IMR-90 (cell line): ENCODE measurements at regions not wholly inside any gene's neighbourhood (a gene's known extent, or its start where the extent isn't known, plus 50 kb on each side); places are given as distances from the start of the nearest gene placed in this dataset.

Experiments used
- ATAC-seq: fragments of 200-7000 bp; cut with Tn5 transposase; 2 replicates; pipeline ENCODE4 v1.9.1; 2020; ENCODE audit warnings: low read depth, mild to moderate bottlenecking, moderate library complexity
- BruUV-seq: library from RNA; stranded (reverse); fragments of 400-500 nt; replicated peaks from 2 replicates; lab custom pipeline; 2021; lab: Mats Ljungman, UMichigan
- CTCF ChIA-PET: fragments of 300-600 bp; formaldehyde crosslinking; extraction: SDS; loops from one replicate; lab custom pipeline; 2021; ENCODE audit warnings: antibody characterized with exemption; lab: Yijun Ruan, JAX
- POLR2A ChIA-PET: fragments of 300-600 bp; sonication (Branson Sonifier 250); formaldehyde crosslinking; loops from one replicate; lab custom pipeline; 2022; ENCODE audit warnings: antibody characterized with exemption; ENCODE audit not compliant: unreplicated experiment; lab: Charles Lee
- DNase-seq: peaks from one replicate; pipeline ENCODE4 v3.0.0; 2013
- H2AFZ ChIP-seq: replicated peaks from 2 replicates; pipeline ENCODE3; 2013; ENCODE audit warnings: low read length, mild to moderate bottlenecking; ENCODE audit not compliant: poor library complexity
- H2AK5ac ChIP-seq: 2 replicates; pipeline ENCODE4 v1.6.1; 2013; ENCODE audit warnings: low read depth, low read length, inconsistent platforms
- H2AK9ac ChIP-seq: replicated peaks from 2 replicates; pipeline ENCODE3; 2013; ENCODE audit warnings: mild to moderate bottlenecking, low read depth, low read length, moderate library complexity; ENCODE audit not compliant: poor library complexity
- H2BK120ac ChIP-seq: 2 replicates; pipeline ENCODE4 v1.6.1; 2013; ENCODE audit warnings: low read depth, low read length, inconsistent platforms
- H2BK15ac ChIP-seq: 3 replicates; pipeline ENCODE4 v1.6.1; 2013; ENCODE audit warnings: low read depth, low read length, inconsistent platforms
- H2BK20ac ChIP-seq: 2 replicates; pipeline ENCODE4 v1.6.1; 2013; ENCODE audit warnings: low read depth, mild to moderate bottlenecking, inconsistent platforms, low read length, moderate library complexity
- H2BK5ac ChIP-seq: 2 replicates; pipeline ENCODE4 v1.6.1; 2013; ENCODE audit warnings: mild to moderate bottlenecking, low read depth, low read length, inconsistent platforms; ENCODE audit not compliant: poor library complexity, severe bottlenecking
- H3K14ac ChIP-seq: replicated peaks from 2 replicates; pipeline ENCODE4 v1.6.1; 2013; ENCODE audit warnings: low read depth, low read length, inconsistent platforms
- H3K18ac ChIP-seq: 2 replicates; pipeline ENCODE4 v1.6.1; 2013; ENCODE audit warnings: low read depth, low read length, control low read depth
- H3K23ac ChIP-seq: 2 replicates; pipeline ENCODE4 v1.6.1; 2013; ENCODE audit warnings: low read depth, low read length, inconsistent platforms
- H3K27ac ChIP-seq: 2 replicates; pipeline ENCODE4 v1.5.1; 2013; ENCODE audit warnings: mild to moderate bottlenecking, control low read depth, low read length; ENCODE audit not compliant: insufficient read depth
- H3K27me3 ChIP-seq: 2 replicates; pipeline ENCODE4 v1.6.1; 2013; ENCODE audit warnings: low read length; ENCODE audit not compliant: control insufficient read depth, insufficient read depth
- H3K36me3 ChIP-seq: 2 replicates; pipeline ENCODE4 v1.6.1; 2013; ENCODE audit warnings: low read length, mixed read lengths; ENCODE audit not compliant: control insufficient read depth, insufficient read depth
- H3K4ac ChIP-seq: 2 replicates; pipeline ENCODE4 v1.6.1; 2013; ENCODE audit warnings: low read depth, low read length, inconsistent platforms
- H3K4me1 ChIP-seq: 2 replicates; pipeline ENCODE4 v1.6.1; 2013; ENCODE audit warnings: low read length, mixed read lengths; ENCODE audit not compliant: control insufficient read depth, insufficient read depth
- H3K4me2 ChIP-seq: 2 replicates; pipeline ENCODE4 v1.6.1; 2013; ENCODE audit warnings: low read depth, mild to moderate bottlenecking, control low read depth, low read length, moderate library complexity
- H3K4me3 ChIP-seq: 2 replicates; pipeline ENCODE4 v1.5.1; 2013; ENCODE audit warnings: low read depth, mild to moderate bottlenecking, control low read depth, low read length, moderate library complexity; ENCODE audit not compliant: insufficient read depth
- H3K56ac ChIP-seq: 2 replicates; pipeline ENCODE4 v1.6.1; 2013; ENCODE audit warnings: low read length, inconsistent platforms; ENCODE audit not compliant: insufficient read depth; ENCODE audit errors: extremely low read depth
- H3K79me1 ChIP-seq, 2 experiments: 2 replicates each; pipeline ENCODE4 v1.6.1; 2013; ENCODE audit warnings: low read length in 2 of 2, inconsistent platforms in 1 of 2, low read depth in 1 of 2
- H3K9ac ChIP-seq: 2 replicates; pipeline ENCODE4 v1.6.1; 2013; ENCODE audit warnings: low read depth, low read length, control low read depth
- H3K9me1 ChIP-seq: 2 replicates; pipeline ENCODE4 v1.6.1; 2013; ENCODE audit warnings: low read length, inconsistent platforms; ENCODE audit not compliant: insufficient read depth
- H3K9me3 ChIP-seq: 2 replicates; pipeline ENCODE4 v1.6.1; 2013; ENCODE audit warnings: low read length; ENCODE audit not compliant: control insufficient read depth, insufficient read depth
- H4K20me1 ChIP-seq: 2 replicates; pipeline ENCODE4 v1.6.1; 2013; ENCODE audit warnings: low read length, inconsistent platforms; ENCODE audit not compliant: insufficient read depth
- H4K5ac ChIP-seq: 2 replicates; pipeline ENCODE4 v1.6.1; 2013; ENCODE audit warnings: mild to moderate bottlenecking, low read depth, low read length, control low read depth
- H4K8ac ChIP-seq, 2 experiments: 2 replicates each; pipeline ENCODE4 v1.6.1; 2013; ENCODE audit warnings: low read depth in 2 of 2, low read length in 2 of 2, control low read depth in 1 of 2, inconsistent platforms in 1 of 2
- H4K91ac ChIP-seq: 2 replicates; pipeline ENCODE4 v1.6.1; 2013; ENCODE audit warnings: low read depth, low read length, inconsistent platforms; ENCODE audit not compliant: insufficient read depth
- FOS ChIP-seq: fragments of 150-350 bp; IDR thresholded peaks from 2 replicates; pipeline ENCODE4 v1.6.1; 2016; ENCODE audit warnings: low read depth, low read length
- MAFK ChIP-seq: IDR thresholded peaks from 2 replicates; pipeline ENCODE4 v1.6.1; 2012; ENCODE audit warnings: low read depth, low read length, improper control_type of control experiment
- MXI1 ChIP-seq: IDR thresholded peaks from 2 replicates; pipeline ENCODE4 v1.6.1; 2012; ENCODE audit warnings: low read depth, mild to moderate bottlenecking, low read length, moderate library complexity, borderline replicate concordance
- POLR2A ChIP-seq: IDR thresholded peaks from 2 replicates; pipeline ENCODE4 v1.6.1; 2012; ENCODE audit warnings: mild to moderate bottlenecking, low read depth, low read length
- RCOR1 ChIP-seq: IDR thresholded peaks from 2 replicates; pipeline ENCODE4 v1.6.1; 2012; ENCODE audit warnings: mild to moderate bottlenecking, low read length, improper control_type of control experiment; ENCODE audit not compliant: insufficient replicate concordance
- RFX5 ChIP-seq: IDR thresholded peaks from 2 replicates; pipeline ENCODE4 v1.8.0; 2012; ENCODE audit warnings: low read depth, mild to moderate bottlenecking, low read length, moderate library complexity
- SMC3 ChIP-seq: fragments of 150-350 bp; IDR thresholded peaks from 2 replicates; pipeline ENCODE4 v1.6.1; 2016; ENCODE audit warnings: low read depth, mild to moderate bottlenecking, antibody characterized with exemption, low read length, moderate library complexity
- WGBS, 2 experiments: methylation state at CpG; one replicate each; pipeline versions ENCODE4 v1.1.5 to v1.1.7; 2013; ENCODE audit warnings: missing lambda C conversion rate in 2 of 2; ENCODE audit not compliant: insufficient read length in 1 of 2; ENCODE audit errors: extremely low coverage in 2 of 2; 5-methylcytosine and 5-hydroxymethylcytosine counted together
- dilution Hi-C: fragments of 300-500 bp; cut with HindIII; formaldehyde crosslinking; loops from one replicate; pipeline ENCODE4 v1.14.3; 2018; ENCODE audit warnings: low sequenced_read_pairs; ENCODE audit not compliant: unreplicated experiment
- in situ Hi-C: fragments of 300-500 bp; cut with MboI; formaldehyde crosslinking; loops from 3 replicates; pipeline ENCODE4 v1.14.3; 2019; ENCODE audit warnings: low sequenced_read_pairs, inconsistent platforms, mixed read lengths
- intact Hi-C: fragments of 100-400 bp; cut with micrococcal nuclease; formaldehyde crosslinking; loops from 2 replicates; pipeline ENCODE4 v1.10.0; 2022
- TF ChIP-seq, protein P1 (sequence below): conservative IDR thresholded peaks from 2 replicates; pipeline ENCODE4 v1.5.1; 2012; ENCODE audit warnings: mild to moderate bottlenecking, low read depth, low read length, improper control_type of control experiment

DNA sequence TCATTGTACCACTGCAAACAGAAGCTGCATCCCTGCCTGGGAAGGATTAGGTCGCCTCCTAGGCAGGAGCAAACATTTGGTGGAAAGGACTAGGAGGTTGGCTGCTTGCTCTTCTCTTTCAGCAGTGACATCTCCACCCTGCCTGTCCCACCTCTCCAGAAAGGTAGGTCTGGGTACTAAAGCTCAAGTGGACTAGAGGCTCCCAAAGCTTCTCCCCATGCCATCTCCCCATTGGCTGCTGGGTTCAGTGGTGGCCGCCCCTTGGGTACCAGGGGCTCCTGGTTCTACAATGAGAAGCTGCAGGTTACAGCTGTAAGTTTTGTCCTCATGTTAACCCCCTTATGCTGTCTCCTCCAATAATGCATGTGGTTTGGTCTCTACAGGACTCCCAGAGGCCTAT lies 180.7 kb upstream of the MKI67 start:
- H3K4me3 ChIP-seq, result no peak overlapping the region
- intact Hi-C loops (no loop called here), in situ Hi-C loops (no loop called here), dilution Hi-C loops (no loop called here)
- no peak overlapping the region for H4K8ac ChIP-seq
- no peaks in the 10 kb centered on the region for H3K27me3 ChIP-seq
- ChIA-PET CTCF (no interaction called here), POLR2A (no interaction called here)
- no peak overlapping the region for H2AK5ac ChIP-seq
- no peak overlapping the region for H4K5ac ChIP-seq
- H3K14ac ChIP-seq, result no peak overlapping the region
- H3K27ac ChIP-seq, result no peak overlapping the region
- H3K4me1 ChIP-seq, result no peaks in the 10 kb centered on the region
- TF ChIP-seq RFX5 (no peak), FOS (no peak), MAFK (no peak), RCOR1 (no peak), MXI1 (no peak), SMC3 (no peak), POLR2A (no peak)
- TF ChIP-seq, protein P1, sequence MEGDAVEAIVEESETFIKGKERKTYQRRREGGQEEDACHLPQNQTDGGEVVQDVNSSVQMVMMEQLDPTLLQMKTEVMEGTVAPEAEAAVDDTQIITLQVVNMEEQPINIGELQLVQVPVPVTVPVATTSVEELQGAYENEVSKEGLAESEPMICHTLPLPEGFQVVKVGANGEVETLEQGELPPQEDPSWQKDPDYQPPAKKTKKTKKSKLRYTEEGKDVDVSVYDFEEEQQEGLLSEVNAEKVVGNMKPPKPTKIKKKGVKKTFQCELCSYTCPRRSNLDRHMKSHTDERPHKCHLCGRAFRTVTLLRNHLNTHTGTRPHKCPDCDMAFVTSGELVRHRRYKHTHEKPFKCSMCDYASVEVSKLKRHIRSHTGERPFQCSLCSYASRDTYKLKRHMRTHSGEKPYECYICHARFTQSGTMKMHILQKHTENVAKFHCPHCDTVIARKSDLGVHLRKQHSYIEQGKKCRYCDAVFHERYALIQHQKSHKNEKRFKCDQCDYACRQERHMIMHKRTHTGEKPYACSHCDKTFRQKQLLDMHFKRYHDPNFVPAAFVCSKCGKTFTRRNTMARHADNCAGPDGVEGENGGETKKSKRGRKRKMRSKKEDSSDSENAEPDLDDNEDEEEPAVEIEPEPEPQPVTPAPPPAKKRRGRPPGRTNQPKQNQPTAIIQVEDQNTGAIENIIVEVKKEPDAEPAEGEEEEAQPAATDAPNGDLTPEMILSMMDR, result no peak
- no peak overlapping the region for H4K91ac ChIP-seq
- no peak overlapping the region for H2BK15ac ChIP-seq
- no peak overlapping the region for H3K56ac ChIP-seq
- no peak for DNase-seq
- H2BK120ac ChIP-seq, result no peak overlapping the region
- H2AFZ ChIP-seq, result no peak overlapping the region
- H3K4me2 ChIP-seq, result no peak overlapping the region
- no peaks in the 10 kb centered on the region for H3K9me1 ChIP-seq
- no peak for ATAC-seq
- H3K23ac ChIP-seq, result no peak overlapping the region
- H3K18ac ChIP-seq, result no peak overlapping the region
- H3K9me3 ChIP-seq, result peaks cover 37% of the 10 kb centered on the region
- no peak overlapping the region for H3K9ac ChIP-seq
- no peaks in the 10 kb centered on the region for H3K79me1 ChIP-seq
- no peaks in the 10 kb centered on the region for H4K20me1 ChIP-seq
- no peak overlapping the region for H2AK9ac ChIP-seq
- no TSS peak for BruUV-seq
- H2BK5ac ChIP-seq, result no peak overlapping the region
- no peak overlapping the region for H2BK20ac ChIP-seq
- no CpG with 5 or more reads among the region's 2 CpGs for WGBS, 2 experiments
- no peak overlapping the region for H3K4ac ChIP-seq
- H3K36me3 ChIP-seq, result no peaks in the 10 kb centered on the region
